Gastroesophageal sphincter (tissue), 4 donors: ENCODE measurements at regions not wholly inside any gene's neighbourhood (a gene's known extent, or its start where the extent isn't known, plus 50 kb on each side); places are given as distances from the start of the nearest gene placed in this dataset.

ENCODE experiments used
- ATAC-seq: fragments of 150-250 bp; one replicate; pipeline ENCODE4 v1.9.1; 2016; ENCODE audit warnings: mild to moderate bottlenecking, moderate library complexity
- H3K27ac ChIP-seq, 4 donors: fragments of 200-600 bp; sonication (generic) in 3 of 4; 1 replicate in 3 of 4; 2 replicates in 1 of 4; pipeline ENCODE4 v1.5.1; 2016 to 2019
- H3K27me3 ChIP-seq: fragments of 200-600 bp; sonication (generic); one replicate; pipeline ENCODE4 v1.5.1; 2019
- H3K36me3 ChIP-seq, 2 donors: fragments of 200-600 bp; sonication (generic); one replicate each; pipeline ENCODE4 v1.5.1; 2019; ENCODE audit warnings: control low read depth in 1 of 2
- H3K4me1 ChIP-seq, 3 donors: fragments of 200-600 bp; sonication (generic); 1 replicate in 2 of 3; 2 replicates in 1 of 3; pipeline ENCODE4 v1.5.1; 2016 to 2019; ENCODE audit warnings: control low read depth in 2 of 3
- H3K4me3 ChIP-seq, 2 donors: fragments of 200-600 bp; sonication (generic); one replicate each; pipeline ENCODE4 v1.5.1; 2019; ENCODE audit warnings: mild to moderate bottlenecking in 1 of 2, moderate library complexity in 1 of 2
- H3K9me3 ChIP-seq, 3 donors: fragments of 200-600 bp; sonication (generic); one replicate each; pipeline ENCODE4 v1.5.1; 2017 to 2019; ENCODE audit warnings: control low read depth in 2 of 3
- CTCF ChIP-seq, 4 experiments: fragments of 200-600 bp in 2 of 4; fragments of 450-650 bp in 2 of 4; sonication (generic) in 1 of 4; IDR thresholded peaks; one replicate each; pipeline ENCODE4 v1.5.1; 2017 to 2019; ENCODE audit warnings: antibody characterized with exemption in 4 of 4, mild to moderate bottlenecking in 2 of 4, moderate library complexity in 2 of 4
- EP300 ChIP-seq: sonication (generic); formaldehyde crosslinking; IDR thresholded peaks from one replicate; pipeline ENCODE4 v1.6.1; 2017; ENCODE audit warnings: antibody characterized with exemption, mild to moderate bottlenecking
- POLR2A ChIP-seq, 2 donors: fragments of 450-650 bp; IDR thresholded peaks; one replicate each; pipeline ENCODE4 v1.6.1; 2017; ENCODE audit warnings: antibody characterized with exemption in 2 of 2, mild to moderate bottlenecking in 2 of 2, moderate library complexity in 1 of 2
- POLR2AphosphoS5 ChIP-seq: sonication (generic); formaldehyde crosslinking; IDR thresholded peaks from one replicate; pipeline ENCODE4 v1.6.1; 2017; ENCODE audit warnings: antibody characterized with exemption
- WGBS, 2 donors: methylation state at CpG; one replicate each; pipeline ENCODE4 v1.1.5; 2018; ENCODE audit warnings: low coverage in 1 of 2; 5-methylcytosine and 5-hydroxymethylcytosine counted together

- Histone ChIP-seq H3K4me1 (no peaks in the 10 kb centered on the region), H3K27ac (no peak overlapping the region), H3K9me3 (peaks cover 0 to under 1% (median 0%) of the 10 kb centered on the region in 3 donors), H3K36me3 (no peaks in the 10 kb centered on the region), H3K4me3 (no peak overlapping the region), H3K27me3 (no peaks in the 10 kb centered on the region)
- no peak for TF ChIP-seq POLR2AphosphoS5
- no peak for TF ChIP-seq POLR2A (IDR thresholded peaks at IDR 0.05)
- TF ChIP-seq CTCF (IDR thresholded peaks at IDR 0.05): no peak
- TF ChIP-seq EP300: no peak
- no peak for ATAC-seq
- 69 to 100% methylated on average over 2 of the region's 2 CpGs for whole genome bisulfite sequencing, 2 donors
Observed at GRCh38 chr2:58481670-58482069, 240.5 kb upstream of the FANCL start.

GRCh38 chr2:58480141-58480540 lies 239.0 kb upstream of the FANCL start:
- H3K4me1 ChIP-seq: no peaks in the 10 kb centered on the region
- H3K27me3 ChIP-seq: no peaks in the 10 kb centered on the region
- H3K4me3 ChIP-seq: no peak overlapping the region
- 78 to 94% methylated on average over 2 of the region's 2 CpGs for WGBS, 2 donors
- ATAC-seq: no peak
- H3K27ac ChIP-seq: no peak overlapping the region
- no peaks in the 10 kb centered on the region for H3K9me3 ChIP-seq
- no peak for TF ChIP-seq CTCF (IDR thresholded peaks at IDR 0.05)
- TF ChIP-seq EP300: no peak
- TF ChIP-seq POLR2AphosphoS5: no peak
- no peak for TF ChIP-seq POLR2A (IDR thresholded peaks at IDR 0.05)
- no peaks in the 10 kb centered on the region for H3K36me3 ChIP-seq

- Histone ChIP-seq H3K9me3 (no peaks in the 10 kb centered on the region), H3K4me1 (no peaks in the 10 kb centered on the region), H3K36me3 (no peaks in the 10 kb centered on the region), H3K4me3 (no peak overlapping the region), H3K27me3 (no peaks in the 10 kb centered on the region), H3K27ac (no peak overlapping the region)
- no peak for ATAC-seq
- WGBS, 2 donors: 51 to 56% methylated on average over 9 to 12 of the region's 12 CpGs
- TF ChIP-seq CTCF (IDR thresholded peaks at IDR 0.05) (no peak), EP300 (no peak), POLR2AphosphoS5 (no peak)
Observed at GRCh38 chr2:58479535-58480140, 238.5 kb upstream of the FANCL start.

GRCh38 chr2:58476556-58476955 lies 235.4 kb upstream of the FANCL start:
- Histone ChIP-seq H3K4me1 (no peaks in the 10 kb centered on the region), H3K27me3 (no peaks in the 10 kb centered on the region), H3K9me3 (no peaks in the 10 kb centered on the region), H3K36me3 (no peaks in the 10 kb centered on the region), H3K4me3 (no peak overlapping the region), H3K27ac (no peak overlapping the region)
- no peak for ATAC-seq
- TF ChIP-seq CTCF (IDR thresholded peaks at IDR 0.05) (no peak), POLR2A (IDR thresholded peaks at IDR 0.05) (no peak), EP300 (no peak), POLR2AphosphoS5 (no peak)

- 83 to 84% methylated on average over 2 of the region's 2 CpGs for WGBS, 2 donors
- no peak overlapping the region for H3K4me3 ChIP-seq
- ATAC-seq: no peak
- no peaks in the 10 kb centered on the region for H3K9me3 ChIP-seq
- no peaks in the 10 kb centered on the region for H3K36me3 ChIP-seq
- no peak overlapping the region for H3K27ac ChIP-seq
- no peaks in the 10 kb centered on the region for H3K27me3 ChIP-seq
- no peaks in the 10 kb centered on the region for H3K4me1 ChIP-seq
- no peak for TF ChIP-seq POLR2AphosphoS5
- TF ChIP-seq POLR2A (IDR thresholded peaks at IDR 0.05): no peak
- no peak for TF ChIP-seq EP300
- TF ChIP-seq CTCF (IDR thresholded peaks at IDR 0.05): no peak
Observed at GRCh38 chr2:58475756-58476155, 234.6 kb upstream of the FANCL start.
